OCI-LY3 (cell line): ENCODE measurements at regions not wholly inside any gene's neighbourhood (a gene's known extent, or its start where the extent isn't known, plus 50 kb on each side); places are given as distances from the start of the nearest gene placed in this dataset.

Source experiments
- EZH2phosphoT487 ChIP-seq: fragments of 200-600 bp; shearing (Covaris generic); IDR thresholded peaks from 2 replicates; pipeline ENCODE4 v1.6.1; 2018; ENCODE audit warnings: antibody characterized with exemption, mixed run types, low read depth
- TF ChIP-seq, protein P1 (sequence below): fragments of 200-600, 300-600 bp; sonication (generic); IDR thresholded peaks from 2 replicates; pipeline ENCODE4 v1.5.1; 2014; ENCODE audit warnings: antibody characterized with exemption, low read length, low read depth

DNA sequence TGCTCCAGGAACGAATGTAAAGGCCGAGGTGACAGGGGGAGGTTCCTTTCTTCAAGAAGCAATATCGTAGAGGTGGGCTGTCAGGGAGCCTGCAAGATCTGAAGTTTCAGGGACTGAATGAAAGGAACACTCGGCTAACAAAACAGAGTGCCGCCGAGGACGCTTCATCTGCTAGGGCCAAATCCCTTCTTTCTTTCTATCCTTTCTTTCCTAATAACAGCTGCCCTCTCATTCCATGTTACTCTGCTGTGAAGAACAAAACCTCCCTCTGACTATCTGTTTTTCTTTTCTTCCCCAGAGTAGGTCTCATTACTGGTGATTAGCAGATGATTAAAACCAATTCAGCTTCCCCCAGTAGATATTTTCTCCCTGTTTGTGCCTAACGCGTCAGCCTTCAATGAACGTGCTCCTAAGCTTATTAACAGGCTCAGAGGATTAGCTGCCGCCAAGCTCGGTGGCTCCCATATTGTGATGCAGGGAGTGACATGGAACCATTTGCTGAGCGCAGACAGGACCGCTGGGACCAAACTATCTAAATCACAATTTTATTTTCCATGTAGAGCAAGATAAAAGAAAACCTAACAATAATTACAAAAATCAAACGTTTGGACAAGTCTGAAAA, 414.6 kb downstream of the TMEM182 start:
- TF ChIP-seq, protein P1, sequence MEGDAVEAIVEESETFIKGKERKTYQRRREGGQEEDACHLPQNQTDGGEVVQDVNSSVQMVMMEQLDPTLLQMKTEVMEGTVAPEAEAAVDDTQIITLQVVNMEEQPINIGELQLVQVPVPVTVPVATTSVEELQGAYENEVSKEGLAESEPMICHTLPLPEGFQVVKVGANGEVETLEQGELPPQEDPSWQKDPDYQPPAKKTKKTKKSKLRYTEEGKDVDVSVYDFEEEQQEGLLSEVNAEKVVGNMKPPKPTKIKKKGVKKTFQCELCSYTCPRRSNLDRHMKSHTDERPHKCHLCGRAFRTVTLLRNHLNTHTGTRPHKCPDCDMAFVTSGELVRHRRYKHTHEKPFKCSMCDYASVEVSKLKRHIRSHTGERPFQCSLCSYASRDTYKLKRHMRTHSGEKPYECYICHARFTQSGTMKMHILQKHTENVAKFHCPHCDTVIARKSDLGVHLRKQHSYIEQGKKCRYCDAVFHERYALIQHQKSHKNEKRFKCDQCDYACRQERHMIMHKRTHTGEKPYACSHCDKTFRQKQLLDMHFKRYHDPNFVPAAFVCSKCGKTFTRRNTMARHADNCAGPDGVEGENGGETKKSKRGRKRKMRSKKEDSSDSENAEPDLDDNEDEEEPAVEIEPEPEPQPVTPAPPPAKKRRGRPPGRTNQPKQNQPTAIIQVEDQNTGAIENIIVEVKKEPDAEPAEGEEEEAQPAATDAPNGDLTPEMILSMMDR, result no peak
- TF ChIP-seq EZH2phosphoT487, result no peak
